GM12801 (cell line): ENCODE measurements at regions not wholly inside any gene's neighbourhood (a gene's known extent, or its start where the extent isn't known, plus 50 kb on each side); places are given as distances from the start of the nearest gene placed in this dataset.

Experiments used
- TF ChIP-seq, protein P1 (sequence below): IDR thresholded peaks from one replicate; pipeline ENCODE4 v1.5.1; 2011; ENCODE audit warnings: control low read depth; ENCODE audit not compliant: insufficient read length; ENCODE audit errors: extremely low read depth

DNA sequence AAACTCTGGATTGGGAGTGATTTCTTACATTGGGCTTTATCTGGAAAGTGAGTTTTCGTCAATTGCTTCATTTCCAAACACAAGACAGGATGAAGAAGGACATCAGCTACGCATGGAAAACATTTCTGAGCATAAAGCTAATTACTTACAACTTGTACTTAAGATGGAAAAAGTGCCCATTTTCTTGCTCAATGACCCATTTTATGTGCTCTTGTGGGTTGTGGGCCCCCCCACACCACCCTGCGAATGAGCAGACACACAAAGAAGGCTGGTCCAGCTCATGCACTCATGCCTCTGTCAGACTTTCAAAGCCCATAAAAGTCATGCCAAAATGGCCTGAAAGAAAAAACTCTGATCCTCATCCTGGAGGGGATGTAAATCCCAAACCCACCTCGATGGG, 663.0 kb downstream of the AJAP1 start:
- TF ChIP-seq, protein P1, sequence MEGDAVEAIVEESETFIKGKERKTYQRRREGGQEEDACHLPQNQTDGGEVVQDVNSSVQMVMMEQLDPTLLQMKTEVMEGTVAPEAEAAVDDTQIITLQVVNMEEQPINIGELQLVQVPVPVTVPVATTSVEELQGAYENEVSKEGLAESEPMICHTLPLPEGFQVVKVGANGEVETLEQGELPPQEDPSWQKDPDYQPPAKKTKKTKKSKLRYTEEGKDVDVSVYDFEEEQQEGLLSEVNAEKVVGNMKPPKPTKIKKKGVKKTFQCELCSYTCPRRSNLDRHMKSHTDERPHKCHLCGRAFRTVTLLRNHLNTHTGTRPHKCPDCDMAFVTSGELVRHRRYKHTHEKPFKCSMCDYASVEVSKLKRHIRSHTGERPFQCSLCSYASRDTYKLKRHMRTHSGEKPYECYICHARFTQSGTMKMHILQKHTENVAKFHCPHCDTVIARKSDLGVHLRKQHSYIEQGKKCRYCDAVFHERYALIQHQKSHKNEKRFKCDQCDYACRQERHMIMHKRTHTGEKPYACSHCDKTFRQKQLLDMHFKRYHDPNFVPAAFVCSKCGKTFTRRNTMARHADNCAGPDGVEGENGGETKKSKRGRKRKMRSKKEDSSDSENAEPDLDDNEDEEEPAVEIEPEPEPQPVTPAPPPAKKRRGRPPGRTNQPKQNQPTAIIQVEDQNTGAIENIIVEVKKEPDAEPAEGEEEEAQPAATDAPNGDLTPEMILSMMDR = no peak

DNA sequence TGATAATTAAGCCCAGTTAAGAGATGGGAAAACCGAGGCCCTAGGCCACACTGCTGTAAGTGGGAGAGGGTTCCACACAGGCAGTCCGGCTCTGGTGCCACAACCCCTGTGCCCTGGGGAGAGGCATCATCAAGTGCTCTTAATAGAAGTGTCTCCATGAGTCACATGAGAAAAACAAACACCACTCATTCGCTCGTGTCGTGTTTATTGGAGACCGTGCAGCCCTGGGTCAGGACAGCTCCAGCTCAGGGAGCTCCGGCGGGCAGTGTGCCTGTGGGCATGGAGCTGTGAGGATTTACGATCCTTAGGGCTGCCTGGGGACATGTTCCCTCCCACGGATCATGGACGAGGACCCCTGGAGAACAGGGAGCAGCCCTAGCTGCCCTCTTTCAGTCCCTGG, 658.5 kb downstream of the AJAP1 start:
- TF ChIP-seq, protein P1 = no peak

DNA sequence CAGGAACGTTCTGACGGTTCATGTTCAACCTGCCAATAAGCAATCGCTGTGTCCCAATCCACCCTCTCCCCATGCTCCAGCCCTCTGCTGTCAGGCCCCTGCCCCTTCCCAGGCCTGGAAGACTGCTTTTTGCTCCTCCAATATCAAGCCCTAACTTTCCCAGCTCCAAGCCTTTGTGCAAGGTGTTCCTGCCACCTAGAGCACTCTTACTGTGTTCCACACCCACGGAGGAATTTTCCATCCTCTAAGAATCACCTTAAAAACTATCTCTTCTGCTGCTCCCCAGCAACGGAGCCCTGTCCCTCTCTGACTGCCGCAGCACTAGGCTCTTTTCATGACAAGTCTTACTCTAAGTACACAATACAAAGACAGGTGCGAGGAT, 657.9 kb downstream of the AJAP1 start:
- TF ChIP-seq, protein P1 = no peak

DNA sequence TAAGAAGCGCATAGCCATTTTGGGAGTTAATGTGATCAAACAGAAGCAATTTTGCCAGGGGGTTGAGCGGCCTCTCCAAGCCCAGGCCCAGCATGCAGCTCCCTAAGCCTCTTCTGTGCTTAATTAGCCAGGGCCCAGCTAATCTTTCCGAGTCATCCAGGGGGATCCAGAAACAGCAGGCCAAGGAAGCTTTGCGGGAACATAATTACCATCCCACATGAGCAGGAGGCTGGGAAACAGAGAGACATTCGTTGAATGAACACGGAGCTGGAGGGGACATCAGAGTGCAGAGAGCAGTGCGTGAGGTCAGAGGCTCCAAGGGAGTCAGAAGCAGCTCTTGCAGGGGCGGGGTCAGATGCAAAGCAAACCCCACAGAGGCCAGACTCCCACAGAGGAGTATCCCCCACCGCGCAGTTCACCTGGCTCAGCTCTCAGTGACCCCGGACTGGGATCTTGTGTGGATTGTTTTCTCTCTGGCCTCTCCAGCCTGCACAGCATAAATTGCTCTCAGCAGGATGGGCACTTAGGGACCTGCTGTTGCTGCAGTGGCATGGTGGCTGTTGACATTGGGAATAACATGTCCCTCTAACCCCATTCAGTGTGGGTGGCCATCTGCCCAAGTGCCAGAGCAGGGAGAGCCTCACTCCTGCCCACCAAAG, 657.4 kb downstream of the AJAP1 start:
- TF ChIP-seq, protein P1 = no peak

DNA sequence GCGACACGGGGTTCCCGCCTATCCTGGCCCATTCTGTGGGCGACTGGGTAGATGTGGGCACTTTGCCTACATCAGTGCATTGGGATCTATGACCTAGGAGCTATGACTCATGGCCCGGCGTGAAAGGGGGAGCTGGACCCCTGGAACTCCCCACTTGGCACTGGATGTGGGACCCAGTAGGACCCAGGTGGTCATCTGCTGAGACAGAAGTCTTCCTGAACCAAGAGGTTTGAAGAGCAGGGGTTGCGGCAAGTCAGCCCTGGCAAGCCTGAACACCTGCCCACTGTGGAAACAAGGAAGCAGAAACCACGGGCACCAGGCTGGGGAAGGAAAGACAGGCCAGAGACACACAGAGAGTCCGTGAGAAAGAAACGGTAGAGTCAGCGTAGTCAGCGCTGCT, 656.7 kb downstream of the AJAP1 start:
- TF ChIP-seq, protein P1 = no peak

DNA sequence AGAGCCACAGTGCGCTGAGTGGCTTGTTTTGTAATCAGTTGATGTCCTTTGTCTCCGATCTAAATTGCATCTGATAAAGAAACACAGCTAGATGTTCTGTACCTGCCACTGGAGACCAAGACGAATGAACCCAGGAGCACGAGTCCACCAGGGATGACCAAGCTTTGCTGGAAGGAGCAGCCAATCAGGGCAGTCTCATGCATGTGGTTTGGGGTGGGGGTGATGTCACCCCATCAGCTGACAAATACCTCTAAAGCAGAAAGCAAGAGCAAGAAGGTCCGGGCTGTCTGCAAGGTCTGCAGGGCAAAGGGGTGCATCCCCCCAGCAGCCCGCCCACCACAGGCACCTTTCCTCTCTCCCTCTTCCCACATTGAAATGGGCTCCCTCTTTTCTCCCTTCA, 653.8 kb downstream of the AJAP1 start:
- TF ChIP-seq, protein P1 = no peak

DNA sequence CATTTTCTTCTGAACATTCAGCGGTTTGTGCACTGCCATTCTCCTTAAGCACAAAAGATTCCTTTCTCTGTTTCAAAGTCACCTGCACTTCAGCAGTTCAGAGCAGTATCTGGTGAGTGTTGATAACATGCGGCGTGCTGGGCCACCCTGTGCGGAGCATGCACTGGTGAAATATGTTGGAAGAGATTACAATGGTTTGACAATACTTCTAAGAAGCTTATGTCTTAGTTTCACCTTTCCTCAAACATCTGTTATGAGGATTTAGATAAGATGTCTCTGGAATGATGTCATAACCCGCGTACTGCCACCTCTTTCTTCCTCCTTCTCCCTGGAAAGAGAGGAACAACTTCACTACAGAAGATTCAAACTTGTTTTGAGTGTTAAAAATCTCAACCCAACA, 650.3 kb downstream of the AJAP1 start:
- TF ChIP-seq, protein P1 = no peak
